Right ventricle myocardium inferior (tissue), 1 donor: ENCODE measurements at regions not wholly inside any gene's neighbourhood (a gene's known extent, or its start where the extent isn't known, plus 50 kb on each side); places are given as distances from the start of the nearest gene placed in this dataset.
"Not testable (repeated sequence)": the region's sequence is repeated elsewhere in the genome, so short reads cannot be mapped to it uniquely, and the experiment has no call there.

Source experiments
- ATAC-seq: fragments of 200-7000 bp; cut with Tn5 transposase; one replicate; pipeline ENCODE4 v1.9.1; 2020; ENCODE audit warnings: mild to moderate bottlenecking, moderate library complexity
- DNase-seq: peaks from one replicate; pipeline ENCODE4 v3.0.0; 2021; ENCODE audit errors: missing footprints
- intact Hi-C: fragments of 100-400 bp; cut with DNase I; formaldehyde crosslinking; loops from one replicate; pipeline ENCODE4 v1.11.0; 2022
- donor health status: DM: no; HTN: yes; CAD: no; lungs with severe emphysema.

GRCh38 chr20:48127964-48128363, 342.7 kb upstream of the SULF2 start:
- ATAC-seq, intact Hi-C loops, DNase-seq: not testable (repeated sequence)

- intact Hi-C loops, DNase-seq, ATAC-seq: not testable (repeated sequence)
These were observed 341.9 kb upstream of the SULF2 start for GRCh38 chr20:48127133-48127532.

- intact Hi-C loops, result no loop called here
- ATAC-seq (no peak), DNase-seq (no peak)
These were observed 341.0 kb upstream of the SULF2 start for GRCh38 chr20:48126227-48126740.

- ATAC-seq (no peak), DNase-seq (no peak)
These were observed 339.7 kb upstream of the SULF2 start for GRCh38 chr20:48124960-48125359.

GRCh38 chr20:48124181-48124782, 339.0 kb upstream of the SULF2 start:
- ATAC-seq (no peak), DNase-seq (no peak)
- intact Hi-C loops, result no loop called here

More at GRCh38 chr20:48124960-48125359, 339.7 kb upstream of the SULF2 start:
- intact Hi-C loops, result no loop called here

GRCh38 chr20:48120120-48120519, 334.8 kb upstream of the SULF2 start:
- DNase-seq, result no peak
- intact Hi-C loops, result no loop called here

GRCh38 chr20:48119389-48119788, 334.1 kb upstream of the SULF2 start:
- DNase-seq, ATAC-seq, intact Hi-C loops: not testable (repeated sequence)

More at GRCh38 chr20:48120120-48120519, 334.8 kb upstream of the SULF2 start:
- no peak for ATAC-seq

GRCh38 chr20:48115502-48115901, 330.2 kb upstream of the SULF2 start:
- ATAC-seq, result no peak
- no peak for DNase-seq
- intact Hi-C loops, result no loop called here

- intact Hi-C loops, result no loop called here
- no peak for DNase-seq
- no peak for ATAC-seq
These were observed 322.3 kb upstream of the SULF2 start for GRCh38 chr20:48107560-48107959.

- intact Hi-C loops, result no loop called here
- no peak for DNase-seq
- ATAC-seq, result no peak
These were observed 321.1 kb upstream of the SULF2 start for GRCh38 chr20:48106428-48106827.

GRCh38 chr20:48105526-48105925, 320.2 kb upstream of the SULF2 start:
- DNase-seq (no peak), ATAC-seq (no peak)
- intact Hi-C loops, result no loop called here

- intact Hi-C loops, result no loop called here
- DNase-seq (no peak), ATAC-seq (no peak)
These were observed 317.8 kb upstream of the SULF2 start for GRCh38 chr20:48102931-48103660.

GRCh38 chr20:48102076-48102787, 317.0 kb upstream of the SULF2 start:
- no peak for DNase-seq
- ATAC-seq, result no peak
- intact Hi-C loops, result no loop called here

- intact Hi-C loops, result no loop called here
- ATAC-seq (no peak), DNase-seq (no peak)
These were observed 315.2 kb upstream of the SULF2 start for GRCh38 chr20:48100483-48100882.

GRCh38 chr20:48098866-48099265, 313.6 kb upstream of the SULF2 start:
- no peak for ATAC-seq
- DNase-seq, result no peak
- intact Hi-C loops, result no loop called here

GRCh38 chr20:48098099-48098498, 312.8 kb upstream of the SULF2 start:
- ATAC-seq (no peak), DNase-seq (no peak)
- intact Hi-C loops, result no loop called here

GRCh38 chr20:48096957-48097890, 311.9 kb upstream of the SULF2 start:
- ATAC-seq (peak; percentile 52), DNase-seq (no peak)
- intact Hi-C loops, result no loop called here

GRCh38 chr20:48096212-48096875, 311.1 kb upstream of the SULF2 start:
- ATAC-seq (no peak), DNase-seq (no peak)
- intact Hi-C loops, result no loop called here
